Naive thymus-derived CD4-positive, alpha-beta T cell (primary cell): ENCODE measurements at regions not wholly inside any gene's neighbourhood (a gene's known extent, or its start where the extent isn't known, plus 50 kb on each side); places are given as distances from the start of the nearest gene placed in this dataset.

Experiments
- ATAC-seq: fragments of 150-1000 bp; cut with Tn5 transposase; 2 replicates; pipeline ENCODE4 v1.10.0; 2021; ENCODE audit warnings: mild to moderate bottlenecking, moderate library complexity
- CTCF ChIA-PET: fragments of 350-600 bp; sonication (Branson Sonifier 250); formaldehyde crosslinking; loops from one replicate; lab custom pipeline; 2021; ENCODE audit warnings: antibody characterized with exemption; lab: Charles Lee
- POLR2A ChIA-PET: fragments of 350-600 bp; sonication (Branson Sonifier 250); formaldehyde crosslinking; loops from one replicate; lab custom pipeline; 2021; ENCODE audit warnings: antibody characterized with exemption, inconsistent platforms; lab: Charles Lee
- DNase-seq, 9 donors: peaks; one replicate each; pipeline versions ENCODE4 v3.0.0 to v3.0.0-alpha.2; 2020 to 2022; ENCODE audit warnings: mixed read lengths in 1 of 9
- H3K27ac ChIP-seq: one replicate; pipeline ENCODE4 v1.7.0; 2013; ENCODE audit warnings: mild to moderate bottlenecking, low read depth, low read length, moderate library complexity
- H3K27me3 ChIP-seq, 2 donors: one replicate each; pipeline ENCODE4 v1.7.0; 2013; ENCODE audit warnings: low read length in 2 of 2, mild to moderate bottlenecking in 2 of 2, moderate library complexity in 2 of 2; ENCODE audit not compliant: control insufficient read depth in 2 of 2, insufficient read depth in 2 of 2
- H3K36me3 ChIP-seq, 3 experiments: 1 replicate in 2 of 3; 2 replicates in 1 of 3; pipeline ENCODE4 v1.7.0; 2013; ENCODE audit warnings: low read length in 3 of 3, mild to moderate bottlenecking in 3 of 3, moderate library complexity in 1 of 3; ENCODE audit not compliant: insufficient read depth in 3 of 3, control insufficient read depth in 2 of 3
- H3K4me1 ChIP-seq, 2 donors: one replicate each; pipeline ENCODE4 v1.7.0; 2013; ENCODE audit warnings: low read length in 2 of 2, mild to moderate bottlenecking in 2 of 2, moderate library complexity in 1 of 2; ENCODE audit not compliant: control insufficient read depth in 2 of 2, insufficient read depth in 2 of 2
- H3K4me3 ChIP-seq: 2 replicates; pipeline ENCODE4 v1.7.0; 2013; ENCODE audit warnings: mild to moderate bottlenecking, low read length
- H3K9me3 ChIP-seq, 3 experiments: 1 replicate in 2 of 3; 2 replicates in 1 of 3; pipeline ENCODE4 v1.7.0; 2013; ENCODE audit warnings: low read length in 3 of 3; ENCODE audit not compliant: control insufficient read depth in 2 of 3
- H3K27ac Mint-ChIP-seq, 9 donors: one replicate each; pipeline ENCODE4 v1.8.0; 2020 to 2022; ENCODE audit warnings: mixed read lengths in 9 of 9, mild to moderate bottlenecking in 8 of 9, moderate library complexity in 5 of 9, inconsistent platforms in 2 of 9
- H3K27me3 Mint-ChIP-seq, 5 donors: one replicate each; pipeline ENCODE4 v1.8.0; 2021 to 2022; ENCODE audit warnings: mixed read lengths in 5 of 5, mild to moderate bottlenecking in 1 of 5
- H3K36me3 Mint-ChIP-seq, 5 donors: one replicate each; pipeline ENCODE4 v1.8.0; 2020 to 2022; ENCODE audit warnings: mixed read lengths in 5 of 5, mild to moderate bottlenecking in 3 of 5, inconsistent platforms in 1 of 5
- H3K4me1 Mint-ChIP-seq, 7 donors: one replicate each; pipeline ENCODE4 v1.8.0; 2020 to 2022; ENCODE audit warnings: mixed read lengths in 7 of 7, mild to moderate bottlenecking in 3 of 7, inconsistent platforms in 1 of 7
- H3K4me3 Mint-ChIP-seq, 10 donors: one replicate each; pipeline ENCODE4 v1.8.0; 2020 to 2022; ENCODE audit warnings: mild to moderate bottlenecking in 10 of 10, mixed read lengths in 10 of 10, moderate library complexity in 6 of 10, inconsistent platforms in 2 of 10
- H3K9me3 Mint-ChIP-seq, 11 donors: one replicate each; pipeline ENCODE4 v1.8.0; 2020 to 2022; ENCODE audit warnings: mixed read lengths in 11 of 11, mild to moderate bottlenecking in 4 of 11, inconsistent platforms in 1 of 11, moderate library complexity in 1 of 11
- intact Hi-C, 2 donors: fragments of 100-400 bp; cut with micrococcal nuclease; formaldehyde crosslinking; loops; one replicate each; pipeline ENCODE4 v1.15.1; 2023

DNA sequence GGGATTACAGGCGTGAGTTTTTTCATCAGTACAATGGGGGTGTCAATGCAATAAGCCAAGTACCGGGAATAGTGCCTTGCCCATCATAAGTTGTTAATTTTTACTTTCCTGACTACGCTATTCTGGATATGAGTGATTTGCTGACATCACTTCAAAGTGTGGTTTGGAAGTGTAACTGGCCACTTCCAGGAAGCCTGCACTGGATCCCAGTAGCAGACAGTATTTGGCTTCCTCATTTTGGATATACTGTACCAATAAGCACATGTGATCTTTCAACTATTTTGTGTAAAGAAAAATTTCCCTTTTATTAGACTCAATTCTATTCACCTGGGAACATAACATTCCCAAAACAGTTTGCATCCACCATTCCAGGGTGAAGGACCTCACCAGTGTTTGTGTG lies 417.7 kb upstream of the KLF4 start:
- CTCF ChIA-PET: no interaction called here
- POLR2A ChIA-PET: no interaction called here
- Mint-ChIP-seq H3K4me1 (no peaks in the 10 kb centered on the region), H3K36me3 (no peaks in the 10 kb centered on the region), H3K4me3 (no peak overlapping the region), H3K27ac (no peak overlapping the region), H3K9me3 (peaks cover 0 to 17% (median 4%) of the 10 kb centered on the region in 11 donors), H3K27me3 (no peaks in the 10 kb centered on the region)
- no peaks in the 10 kb centered on the region for H3K9me3 ChIP-seq
- H3K27me3 ChIP-seq: no peaks in the 10 kb centered on the region
- H3K36me3 ChIP-seq: no peaks in the 10 kb centered on the region
- H3K27ac ChIP-seq: no peak overlapping the region
- no peak for ATAC-seq
- intact Hi-C loops: no loop called here
- DNase-seq: no peak
- no peaks in the 10 kb centered on the region for H3K4me1 ChIP-seq
- no peak overlapping the region for H3K4me3 ChIP-seq

DNA sequence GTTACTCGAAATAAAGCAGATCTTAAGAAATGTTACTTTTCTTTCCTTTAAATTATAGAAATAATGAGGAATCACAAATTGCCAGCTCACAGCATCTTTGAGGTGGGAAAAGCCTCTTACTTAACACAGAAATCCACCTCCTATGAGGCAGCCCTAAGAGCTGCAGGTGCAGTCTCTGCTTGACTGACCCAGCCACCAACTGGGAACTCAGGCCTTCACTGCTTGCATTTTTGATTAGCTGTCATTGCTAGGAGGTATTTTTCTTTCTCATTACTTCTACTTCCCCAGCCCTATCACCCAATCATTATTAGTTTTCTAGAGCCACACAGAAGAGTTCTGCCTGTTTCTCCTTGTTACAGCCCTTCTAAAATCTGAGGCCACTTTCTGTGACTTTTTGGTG lies 416.5 kb upstream of the KLF4 start:
- no peaks in the 10 kb centered on the region for H3K4me1 Mint-ChIP-seq
- ChIA-PET POLR2A (no interaction called here), CTCF (no interaction called here)
- DNase-seq (no peak), ATAC-seq (no peak)
- no peaks in the 10 kb centered on the region for H3K4me1 ChIP-seq
- no peaks in the 10 kb centered on the region for H3K27me3 ChIP-seq
- no peak overlapping the region for H3K27ac ChIP-seq
- H3K4me3 Mint-ChIP-seq: no peak overlapping the region
- H3K36me3 ChIP-seq: no peaks in the 10 kb centered on the region
- no peak overlapping the region for H3K27ac Mint-ChIP-seq
- no peaks in the 10 kb centered on the region for H3K9me3 ChIP-seq
- no peak overlapping the region for H3K4me3 ChIP-seq
- no peaks in the 10 kb centered on the region for H3K27me3 Mint-ChIP-seq
- peaks cover 0 to 10% (median 3%) of the 10 kb centered on the region in 11 donors for H3K9me3 Mint-ChIP-seq
- no peaks in the 10 kb centered on the region for H3K36me3 Mint-ChIP-seq
- intact Hi-C loops: no loop called here

DNA sequence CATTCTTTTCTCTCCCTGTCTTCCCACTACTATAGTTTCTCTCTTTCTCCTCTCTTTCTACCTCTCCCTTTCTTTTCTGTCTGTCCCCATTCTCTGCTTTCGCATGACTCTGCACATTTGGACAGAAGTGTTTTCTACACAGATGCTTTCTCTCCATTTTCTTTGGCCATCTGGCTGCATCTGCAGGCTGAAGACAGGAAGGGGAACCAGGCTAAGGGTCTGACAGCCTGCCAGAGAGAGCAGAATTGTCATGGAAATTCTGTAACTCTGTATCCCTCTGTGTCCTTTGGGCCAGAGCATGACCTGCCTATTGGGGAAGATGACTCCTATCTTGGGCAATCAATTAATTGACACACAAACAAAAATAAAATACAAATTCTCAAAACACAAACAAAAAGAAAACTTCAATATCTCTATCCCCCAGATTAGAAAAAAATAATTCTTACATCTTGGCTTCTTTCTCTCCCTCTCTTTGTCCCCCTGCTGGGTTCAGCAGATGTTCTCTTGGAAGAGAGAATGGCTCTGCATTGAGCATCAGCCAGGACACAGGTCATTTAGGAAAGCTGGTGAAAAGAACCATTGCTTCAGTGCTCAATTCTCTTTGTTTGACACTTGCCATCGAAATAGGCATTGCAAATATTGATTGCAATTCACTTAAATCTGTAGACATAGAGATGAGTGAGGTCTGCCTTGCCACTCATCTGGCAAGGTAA lies 415.9 kb upstream of the KLF4 start:
- Histone ChIP-seq H3K4me1 (no peaks in the 10 kb centered on the region), H3K27me3 (no peaks in the 10 kb centered on the region), H3K36me3 (no peaks in the 10 kb centered on the region), H3K9me3 (no peaks in the 10 kb centered on the region), H3K4me3 (no peak overlapping the region), H3K27ac (no peak overlapping the region)
- H3K36me3 Mint-ChIP-seq: no peaks in the 10 kb centered on the region
- no peak overlapping the region for H3K27ac Mint-ChIP-seq
- H3K27me3 Mint-ChIP-seq: peaks cover 0 to 4% (median 0%) of the 10 kb centered on the region in 5 donors
- ATAC-seq (no peak), DNase-seq (no peak)
- no peaks in the 10 kb centered on the region for H3K4me1 Mint-ChIP-seq
- intact Hi-C loops: no loop called here
- H3K4me3 Mint-ChIP-seq: no peak overlapping the region
- ChIA-PET POLR2A (no interaction called here), CTCF (no interaction called here)
- peaks cover 0 to 9% (median 3%) of the 10 kb centered on the region in 11 donors for H3K9me3 Mint-ChIP-seq

DNA sequence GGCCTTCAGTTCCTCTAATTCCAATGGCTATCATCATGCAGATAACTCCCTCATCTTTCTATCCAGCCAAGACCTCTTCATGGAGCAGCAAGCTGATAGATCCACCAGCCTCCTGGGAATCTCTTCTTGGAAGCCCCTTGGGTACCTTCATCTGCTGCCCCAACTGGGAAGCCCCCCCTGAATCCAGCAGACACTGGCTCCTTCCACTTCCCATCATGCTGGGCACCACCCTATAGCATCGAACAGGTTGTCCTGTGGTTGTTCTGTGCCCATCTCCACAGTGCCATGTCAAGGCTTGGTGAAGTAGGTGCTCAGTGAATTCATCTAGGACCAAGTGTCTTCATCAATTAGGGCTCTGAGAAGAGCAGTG lies 410.4 kb upstream of the KLF4 start:
- Mint-ChIP-seq H3K27me3 (peaks cover 0 to 8% (median 0%) of the 10 kb centered on the region in 5 donors), H3K36me3 (no peaks in the 10 kb centered on the region), H3K27ac (no peak overlapping the region), H3K4me1 (no peaks in the 10 kb centered on the region), H3K4me3 (no peak overlapping the region), H3K9me3 (peaks cover 0 to 10% (median 2%) of the 10 kb centered on the region in 11 donors)
- ATAC-seq (no peak), DNase-seq (no peak)
- no peak overlapping the region for H3K27ac ChIP-seq
- H3K4me1 ChIP-seq: no peaks in the 10 kb centered on the region
- H3K4me3 ChIP-seq: no peak overlapping the region
- ChIA-PET POLR2A (no interaction called here), CTCF (no interaction called here)
- intact Hi-C loops: no loop called here
- no peaks in the 10 kb centered on the region for H3K9me3 ChIP-seq
- H3K27me3 ChIP-seq: no peaks in the 10 kb centered on the region
- H3K36me3 ChIP-seq: no peaks in the 10 kb centered on the region

DNA sequence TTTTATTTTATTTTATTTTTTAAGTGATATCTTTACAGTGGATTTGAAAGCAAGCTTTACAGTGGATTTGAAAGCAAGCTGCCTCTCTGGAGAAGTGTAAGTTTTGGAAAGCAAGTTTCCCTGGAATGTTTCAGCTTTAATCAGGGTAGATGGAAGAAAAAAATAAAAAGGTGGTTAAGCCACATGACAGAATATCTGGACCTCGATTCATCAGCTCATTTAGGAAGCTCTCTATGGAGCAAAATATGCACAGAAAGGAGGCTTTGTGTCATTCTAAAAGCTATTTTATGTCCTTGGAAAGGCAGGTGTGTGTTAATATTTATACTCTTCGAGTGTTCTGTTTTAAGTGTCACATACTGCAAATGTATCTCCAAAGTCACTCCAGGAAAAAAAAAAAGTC lies 409.2 kb upstream of the KLF4 start:
- Mint-ChIP-seq H3K36me3 (no peaks in the 10 kb centered on the region), H3K9me3 (peaks cover 0 to 13% (median 2%) of the 10 kb centered on the region in 11 donors), H3K4me1 (no peaks in the 10 kb centered on the region), H3K27ac (no peak overlapping the region), H3K4me3 (no peak overlapping the region), H3K27me3 (peaks cover 0 to 10% (median 0%) of the 10 kb centered on the region in 5 donors)
- ChIA-PET POLR2A (no interaction called here), CTCF (no interaction called here)
- no peaks in the 10 kb centered on the region for H3K36me3 ChIP-seq
- intact Hi-C loops: no loop called here
- ATAC-seq (no peak), DNase-seq (no peak)
- no peaks in the 10 kb centered on the region for H3K27me3 ChIP-seq
- no peak overlapping the region for H3K27ac ChIP-seq
- H3K4me3 ChIP-seq: no peak overlapping the region
- no peaks in the 10 kb centered on the region for H3K9me3 ChIP-seq
- H3K4me1 ChIP-seq: no peaks in the 10 kb centered on the region

DNA sequence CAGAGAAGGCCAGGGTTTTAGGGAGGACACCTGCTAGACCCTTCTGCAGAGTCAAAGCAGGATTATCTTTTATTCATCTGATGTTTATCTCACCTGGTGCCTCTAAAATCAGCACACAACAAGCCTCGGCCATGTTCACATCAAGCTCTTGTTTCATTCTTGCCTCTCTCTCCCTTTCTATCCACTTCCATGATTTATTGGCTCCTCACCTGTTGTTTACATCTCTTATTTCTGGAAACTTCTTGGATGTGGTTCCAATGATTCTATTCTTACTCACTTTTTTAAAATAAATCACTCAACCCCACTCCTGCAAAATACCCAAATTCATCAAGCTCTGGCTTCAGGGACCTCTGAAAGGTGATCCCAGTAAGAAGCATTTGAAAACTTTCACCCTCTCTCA lies 407.0 kb upstream of the KLF4 start:
- ATAC-seq (no peak), DNase-seq (no peak)
- H3K36me3 ChIP-seq: no peaks in the 10 kb centered on the region
- peaks cover 0 to 16% (median 8%) of the 10 kb centered on the region in 11 donors for H3K9me3 Mint-ChIP-seq
- CTCF ChIA-PET: no interaction called here
- H3K36me3 Mint-ChIP-seq: peaks cover 0 to 5% (median 4%) of the 10 kb centered on the region in 5 donors
- no peak overlapping the region for H3K4me3 ChIP-seq
- no peaks in the 10 kb centered on the region for H3K27me3 ChIP-seq
- peaks cover 0 to 12% (median 0%) of the 10 kb centered on the region in 5 donors for H3K27me3 Mint-ChIP-seq
- no peak overlapping the region for H3K4me3 Mint-ChIP-seq
- peaks cover 0 to 3% (median 0%) of the 10 kb centered on the region in 7 donors for H3K4me1 Mint-ChIP-seq
- intact Hi-C loops: no loop called here
- no peak overlapping the region for H3K27ac ChIP-seq
- H3K4me1 ChIP-seq: no peaks in the 10 kb centered on the region
- H3K27ac Mint-ChIP-seq: no peak overlapping the region
- no peaks in the 10 kb centered on the region for H3K9me3 ChIP-seq
- POLR2A ChIA-PET: no interaction called here

DNA sequence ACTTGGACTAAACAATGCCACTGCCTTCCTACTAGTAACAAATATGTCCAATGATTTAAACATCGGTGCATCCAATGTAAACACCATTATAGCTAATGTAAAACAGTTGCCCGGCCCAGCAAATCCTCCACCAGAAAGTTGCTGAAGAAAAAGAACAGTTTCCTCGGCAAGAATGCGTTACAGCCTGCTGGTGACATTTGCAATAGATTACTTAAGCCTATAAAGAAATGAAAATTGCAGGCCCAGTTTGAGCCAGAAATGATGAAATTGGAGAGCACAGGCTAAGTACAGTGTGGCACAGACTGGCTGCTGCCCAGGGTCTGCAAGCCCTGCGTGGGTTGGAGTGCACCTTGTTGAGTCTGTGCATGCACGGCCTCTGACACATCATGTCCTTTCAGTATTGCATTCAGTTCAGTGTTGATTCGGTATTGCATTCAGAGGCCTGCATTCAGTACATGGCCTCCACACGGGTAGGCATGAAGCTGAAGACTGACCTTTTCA lies 406.0 kb upstream of the KLF4 start:
- Histone ChIP-seq H3K4me3 (no peak overlapping the region), H3K9me3 (no peaks in the 10 kb centered on the region), H3K27me3 (no peaks in the 10 kb centered on the region), H3K4me1 (no peaks in the 10 kb centered on the region), H3K27ac (no peak overlapping the region), H3K36me3 (no peaks in the 10 kb centered on the region)
- DNase-seq (no peak), ATAC-seq (no peak)
- intact Hi-C loops: no loop called here
- peaks cover 0 to 7% (median 0%) of the 10 kb centered on the region in 5 donors for H3K27me3 Mint-ChIP-seq
- no peak overlapping the region for H3K4me3 Mint-ChIP-seq
- H3K4me1 Mint-ChIP-seq: peaks cover 0 to 3% (median 0%) of the 10 kb centered on the region in 7 donors
- peaks cover 0 to 19% (median 8%) of the 10 kb centered on the region in 11 donors for H3K9me3 Mint-ChIP-seq
- ChIA-PET CTCF (no interaction called here), POLR2A (no interaction called here)
- H3K27ac Mint-ChIP-seq: no peak overlapping the region
- peaks cover 0 to 5% (median 4%) of the 10 kb centered on the region in 5 donors for H3K36me3 Mint-ChIP-seq
